H1 (cell line): ENCODE measurements at regions not wholly inside any gene's neighbourhood (a gene's known extent, or its start where the extent isn't known, plus 50 kb on each side); places are given as distances from the start of the nearest gene placed in this dataset.
A peak's percentile ranks its signal among the peaks of the same experiment; 100 is the strongest.

Source experiments
- CTCF ChIA-PET: fragments of 300-600 bp; sonication (Branson Sonifier 250); formaldehyde crosslinking; loops from one replicate; lab custom pipeline; 2021; ENCODE audit not compliant: partially characterized antibody; lab: Charles Lee
- POLR2A ChIA-PET: fragments of 300-600 bp; sonication (Branson Sonifier 250); formaldehyde crosslinking; loops from one replicate; lab custom pipeline; 2021; ENCODE audit warnings: inconsistent platforms; ENCODE audit not compliant: partially characterized antibody; lab: Charles Lee
- DNase-seq, 2 experiments: peaks; one replicate each; pipeline versions ENCODE4 v3.0.0 to v3.0.0-alpha.2; 2010 to 2022; ENCODE audit warnings: low spot score in 2 of 2, low read depth in 1 of 2, mixed read lengths in 1 of 2
- FAIRE-seq: peaks from 2 replicates; lab custom pipeline; 2011; peaks lifted over from hg19 to GRCh38; lab: Jason Lieb, UNC
- H2AFZ ChIP-seq: 2 replicates; pipeline ENCODE4 v1.8.1; 2012; ENCODE audit warnings: low read length, inconsistent platforms
- H2AK5ac ChIP-seq: 2 replicates; pipeline ENCODE4 v1.6.1; 2013; ENCODE audit warnings: low read depth, low read length
- H2BK120ac ChIP-seq: replicated peaks from 2 replicates; pipeline ENCODE3; 2013; ENCODE audit warnings: low read depth, low read length, inconsistent platforms
- H2BK12ac ChIP-seq: 2 replicates; pipeline ENCODE4 v1.6.1; 2013; ENCODE audit warnings: low read depth, low read length
- H2BK15ac ChIP-seq: 2 replicates; pipeline ENCODE4 v1.6.1; 2013; ENCODE audit warnings: low read length
- H2BK20ac ChIP-seq: 2 replicates; pipeline ENCODE4 v1.6.1; 2013; ENCODE audit warnings: low read length
- H2BK5ac ChIP-seq: 2 replicates; pipeline ENCODE4 v1.6.1; 2013; ENCODE audit warnings: low read depth, low read length
- H3K14ac ChIP-seq: 2 replicates; pipeline ENCODE4 v1.6.1; 2013; ENCODE audit warnings: inconsistent platforms; ENCODE audit not compliant: insufficient read length
- H3K18ac ChIP-seq: 2 replicates; pipeline ENCODE4 v1.6.1; 2013; ENCODE audit warnings: low read length; ENCODE audit errors: extremely low read depth
- H3K23ac ChIP-seq: 2 replicates; pipeline ENCODE4 v1.6.1; 2013; ENCODE audit warnings: inconsistent platforms; ENCODE audit not compliant: insufficient read length
- H3K23me2 ChIP-seq: 2 replicates; pipeline ENCODE4 v1.6.1; 2013; ENCODE audit warnings: low read depth, low read length
- H3K27ac ChIP-seq: 2 replicates; pipeline ENCODE4 v1.6.1; 2011; ENCODE audit warnings: low read depth, low read length, inconsistent platforms
- H3K27me3 ChIP-seq, 4 experiments: replicated peaks in 1 of 4; 1 replicate in 1 of 4; 2 replicates in 3 of 4; pipeline versions ENCODE4 v1.6.1 to v1.8.1; 2011 to 2013; ENCODE audit warnings: low read length in 3 of 4, mild to moderate bottlenecking in 3 of 4, inconsistent platforms in 2 of 4, mixed read lengths in 2 of 4, moderate library complexity in 1 of 4; ENCODE audit not compliant: control insufficient read depth in 3 of 4, insufficient read depth in 3 of 4; ENCODE audit errors: extremely low read depth in 1 of 4
- H3K36me3 ChIP-seq, 4 experiments: 2 replicates each; pipeline versions ENCODE4 v1.6.1 to v1.8.1; 2011 to 2013; ENCODE audit warnings: mild to moderate bottlenecking in 4 of 4, low read length in 3 of 4, moderate library complexity in 2 of 4, control low read depth in 1 of 4, inconsistent platforms in 1 of 4; ENCODE audit not compliant: insufficient read depth in 4 of 4, control insufficient read depth in 2 of 4
- H3K4ac ChIP-seq: replicated peaks from 2 replicates; pipeline ENCODE3; 2013; ENCODE audit warnings: low read length, low read depth, mixed read lengths, inconsistent platforms; ENCODE audit not compliant: insufficient read length
- H3K4me1 ChIP-seq, 4 experiments: replicated peaks in 1 of 4; 1 replicate in 1 of 4; 2 replicates in 3 of 4; pipeline versions ENCODE4 v1.6.1 to v1.8.1; 2011 to 2013; ENCODE audit warnings: low read length in 3 of 4, inconsistent platforms in 2 of 4, mixed read lengths in 1 of 4; ENCODE audit not compliant: insufficient read depth in 4 of 4, control insufficient read depth in 3 of 4
- H3K4me2 ChIP-seq, 2 experiments: 2 replicates each; pipeline versions ENCODE4 v1.6.1 to v1.8.1; 2011 to 2013; ENCODE audit warnings: low read depth in 2 of 2, low read length in 2 of 2, control low read depth in 1 of 2, inconsistent platforms in 1 of 2, mild to moderate bottlenecking in 1 of 2; ENCODE audit not compliant: insufficient read depth in 1 of 2
- H3K4me3 ChIP-seq, 4 experiments: fragments of 200-600, 300-600 bp in 1 of 4; sonication (generic), shearing (Covaris generic), sonication (Bioruptor Twin) in 1 of 4; 2 replicates each; pipeline versions ENCODE4 v1.5.1 to v1.8.1; 2011 to 2016; ENCODE audit warnings: low read length in 4 of 4, low read depth in 3 of 4, control low read depth in 2 of 4, inconsistent platforms in 2 of 4, mild to moderate bottlenecking in 2 of 4, mixed read lengths in 1 of 4, moderate library complexity in 1 of 4; ENCODE audit not compliant: insufficient read depth in 2 of 4; ENCODE audit errors: extremely low read depth in 1 of 4
- H3K56ac ChIP-seq: replicated peaks from 2 replicates; pipeline ENCODE3; 2013; ENCODE audit warnings: low read depth, mild to moderate bottlenecking, mixed read lengths, low read length, inconsistent platforms; ENCODE audit not compliant: insufficient read length
- H3K79me1 ChIP-seq: 2 replicates; pipeline ENCODE4 v1.6.1; 2013; ENCODE audit warnings: low read depth, low read length, control low read depth
- H3K79me2 ChIP-seq, 2 experiments: 2 replicates each; pipeline versions ENCODE4 v1.6.1 to v1.8.1; 2012 to 2013; ENCODE audit warnings: low read length in 2 of 2, mild to moderate bottlenecking in 2 of 2, inconsistent platforms in 1 of 2; ENCODE audit not compliant: insufficient read depth in 2 of 2, control insufficient read depth in 1 of 2
- H3K9ac ChIP-seq, 4 experiments: replicated peaks in 1 of 4; 1 replicate in 1 of 4; 2 replicates in 3 of 4; pipeline versions ENCODE4 v1.6.1 to v1.8.1; 2011 to 2013; ENCODE audit warnings: low read depth in 3 of 4, low read length in 3 of 4, control low read depth in 2 of 4, mild to moderate bottlenecking in 2 of 4, moderate library complexity in 2 of 4, inconsistent platforms in 1 of 4; ENCODE audit errors: extremely low read depth in 1 of 4
- H3K9me3 ChIP-seq, 2 experiments: 2 replicates each; pipeline versions ENCODE4 v1.6.1 to v1.8.1; 2012 to 2013; ENCODE audit warnings: mild to moderate bottlenecking in 2 of 2, moderate library complexity in 2 of 2, control low read depth in 1 of 2, inconsistent platforms in 1 of 2, low read depth in 1 of 2, low read length in 1 of 2, mixed read lengths in 1 of 2; ENCODE audit not compliant: insufficient read depth in 2 of 2
- H4K20me1 ChIP-seq, 2 experiments: replicated peaks in 1 of 2; 2 replicates each; pipeline versions ENCODE3 to v1.8.1; 2011 to 2013; ENCODE audit warnings: inconsistent platforms in 2 of 2, low read length in 2 of 2, mild to moderate bottlenecking in 1 of 2; ENCODE audit not compliant: insufficient read depth in 2 of 2, control insufficient read depth in 1 of 2
- H4K5ac ChIP-seq: 2 replicates; pipeline ENCODE4 v1.6.1; 2013; ENCODE audit warnings: low read length, low read depth, mixed read lengths, inconsistent platforms; ENCODE audit not compliant: insufficient read length
- H4K8ac ChIP-seq: 2 replicates; pipeline ENCODE4 v1.8.0; 2013; ENCODE audit warnings: mild to moderate bottlenecking, moderate library complexity, low read length, inconsistent platforms; ENCODE audit not compliant: insufficient read depth; ENCODE audit errors: extremely low read depth
- H4K91ac ChIP-seq: replicated peaks from 2 replicates; pipeline ENCODE3; 2013; ENCODE audit warnings: low read length, mixed read lengths, inconsistent platforms; ENCODE audit not compliant: insufficient read length
- CBX8 ChIP-seq: fragments of 300-800, 300-1000 bp; sonication (generic); IDR thresholded peaks from 2 replicates; pipeline ENCODE4 v1.7.1; 2016; ENCODE audit warnings: low read depth, low read length, borderline replicate concordance
- RBBP5 ChIP-seq: IDR thresholded peaks from 2 replicates; pipeline ENCODE4 v1.7.1; 2012; ENCODE audit warnings: low read depth, mild to moderate bottlenecking, inconsistent platforms, low read length, moderate library complexity, borderline replicate concordance
- RFX5 ChIP-seq: IDR thresholded peaks from 2 replicates; pipeline ENCODE4 v1.6.1; 2011; ENCODE audit warnings: low read depth, low read length, improper control_type of control experiment, borderline replicate concordance
- SIX5 ChIP-seq: IDR thresholded peaks from 2 replicates; pipeline ENCODE4 v1.6.1; 2011; ENCODE audit warnings: mild to moderate bottlenecking, low read depth, low read length
- YY1 ChIP-seq: IDR thresholded peaks from 2 replicates; pipeline ENCODE4 v1.6.1; 2011; ENCODE audit warnings: low read depth, mild to moderate bottlenecking, low read length
- WGBS, 2 experiments: shearing (Covaris generic) in 1 of 2; methylation state at CpG; one replicate each; pipeline versions ENCODE4 v1.1.6 to v1.1.7; 2013 to 2015; ENCODE audit warnings: low lambda C conversion rate in 2 of 2, mixed read lengths in 2 of 2, inconsistent platforms in 1 of 2, low coverage in 1 of 2, missing lambda C conversion rate in 1 of 2; ENCODE audit not compliant: insufficient replicate concordance in 2 of 2, insufficient coverage in 1 of 2, insufficient read length in 1 of 2; ENCODE audit errors: extremely low coverage in 1 of 2, missing lambda C conversion rate in 1 of 2; 5-methylcytosine and 5-hydroxymethylcytosine counted together
- TF ChIP-seq, protein P1 (sequence below): IDR thresholded peaks from 2 replicates; pipeline ENCODE4 v1.6.1; 2011; ENCODE audit warnings: low read length, improper control_type of control experiment
- TF ChIP-seq, protein P2 (sequence below): IDR thresholded peaks from 2 replicates; pipeline ENCODE4 v1.6.1; 2012; ENCODE audit warnings: inconsistent platforms

DNA sequence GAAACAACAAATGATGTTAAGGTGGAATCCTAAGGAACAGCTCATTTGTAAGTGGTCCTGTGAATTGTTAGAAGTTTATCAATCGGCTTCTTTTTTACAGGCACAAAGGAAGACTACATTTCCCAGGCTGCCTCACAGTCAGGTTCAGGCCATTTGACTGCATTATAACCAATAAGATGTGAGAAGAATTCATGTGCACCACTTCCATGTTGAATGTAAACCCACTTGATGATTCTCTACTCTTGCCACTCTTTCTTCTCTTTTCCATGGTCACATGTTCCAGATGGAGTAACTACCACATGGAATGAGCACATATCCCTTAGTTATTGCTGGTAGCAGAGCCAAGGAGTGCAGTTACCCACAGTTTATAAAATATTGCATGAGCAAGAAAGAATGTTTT, 67.1 kb upstream of the GZMB start:
- peak; percentile 36; the same call in 1 of the 2 replicates for TF ChIP-seq YY1
- TF ChIP-seq, protein P1, sequence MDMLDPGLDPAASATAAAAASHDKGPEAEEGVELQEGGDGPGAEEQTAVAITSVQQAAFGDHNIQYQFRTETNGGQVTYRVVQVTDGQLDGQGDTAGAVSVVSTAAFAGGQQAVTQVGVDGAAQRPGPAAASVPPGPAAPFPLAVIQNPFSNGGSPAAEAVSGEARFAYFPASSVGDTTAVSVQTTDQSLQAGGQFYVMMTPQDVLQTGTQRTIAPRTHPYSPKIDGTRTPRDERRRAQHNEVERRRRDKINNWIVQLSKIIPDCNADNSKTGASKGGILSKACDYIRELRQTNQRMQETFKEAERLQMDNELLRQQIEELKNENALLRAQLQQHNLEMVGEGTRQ = 0 out of 2 replicates have a peak, but pooled peaks have one; percentile 9
- TF ChIP-seq, protein P2, sequence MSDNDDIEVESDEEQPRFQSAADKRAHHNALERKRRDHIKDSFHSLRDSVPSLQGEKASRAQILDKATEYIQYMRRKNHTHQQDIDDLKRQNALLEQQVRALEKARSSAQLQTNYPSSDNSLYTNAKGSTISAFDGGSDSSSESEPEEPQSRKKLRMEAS = 0 out of 2 replicates have a peak, but pooled peaks have one; percentile 11
- peak; percentile 59 for TF ChIP-seq SIX5
- no peak for TF ChIP-seq CBX8
- no peak for TF ChIP-seq RFX5
- TF ChIP-seq RBBP5 = no peak
- peak overlapping the region; percentile 83; the same call in 1 of the 2 replicates for H2AFZ ChIP-seq
- no peak overlapping the region for H2BK15ac ChIP-seq
- CTCF ChIA-PET = no interaction called here
- H4K5ac ChIP-seq = no peak overlapping the region
- no peak overlapping the region for H2BK12ac ChIP-seq
- no peak overlapping the region for H2BK20ac ChIP-seq
- H3K27ac ChIP-seq = no peak overlapping the region
- H4K91ac ChIP-seq = no peak overlapping the region
- no peak overlapping the region for H3K56ac ChIP-seq
- POLR2A ChIA-PET = no interaction called here
- H3K18ac ChIP-seq = no peak overlapping the region
- no peaks in the 10 kb centered on the region for H3K36me3 ChIP-seq
- no peak overlapping the region for H2BK120ac ChIP-seq
- no peaks in the 10 kb centered on the region for H4K20me1 ChIP-seq
- H3K9ac ChIP-seq = no peak overlapping the region
- no peak overlapping the region for H3K4me2 ChIP-seq
- FAIRE-seq = no peak
- 85% methylated on average over 1 of the region's 1 CpG; no CpG with 5 or more reads in 1 of the 2 experiments for WGBS, 2 experiments
- no peak overlapping the region for H3K4me3 ChIP-seq
- H3K79me2 ChIP-seq = no peaks in the 10 kb centered on the region
- no peak for DNase-seq
- H2AK5ac ChIP-seq = no peak overlapping the region
- H3K9me3 ChIP-seq = no peaks in the 10 kb centered on the region; a peak in 1 of 4 replicates
- H2BK5ac ChIP-seq = no peak overlapping the region
- no peaks in the 10 kb centered on the region for H3K4me1 ChIP-seq
- H4K8ac ChIP-seq = no peak overlapping the region
- peaks cover 10% of the 10 kb centered on the region; the same call in 1 of the 2 replicates for H3K23me2 ChIP-seq
- H3K23ac ChIP-seq = no peak overlapping the region
- no peaks in the 10 kb centered on the region for H3K27me3 ChIP-seq
- H3K14ac ChIP-seq = no peak overlapping the region
- H3K79me1 ChIP-seq = no peaks in the 10 kb centered on the region
- H3K4ac ChIP-seq = no peak overlapping the region
